GM12878 (cell line): ENCODE measurements at regions not wholly inside any gene's neighbourhood (a gene's known extent, or its start where the extent isn't known, plus 50 kb on each side); places are given as distances from the start of the nearest gene placed in this dataset.

Experiments
- BHLHE40 ChIP-seq, 2 experiments: fragments of 450-650 bp in 1 of 2; IDR thresholded peaks; 2 replicates each; pipeline ENCODE4 v1.6.1; 2011 to 2017; ENCODE audit warnings: low read depth in 2 of 2, borderline replicate concordance in 1 of 2, improper control_type of control experiment in 1 of 2, low read length in 1 of 2, mild to moderate bottlenecking in 1 of 2
- EP300 ChIP-seq, 2 experiments: fragments of 150-350 bp in 1 of 2; IDR thresholded peaks; 2 replicates each; pipeline ENCODE4 v1.6.1; 2011 to 2012; ENCODE audit warnings: low read depth in 2 of 2, low read length in 2 of 2, borderline replicate concordance in 1 of 2, improper control_type of control experiment in 1 of 2, inconsistent platforms in 1 of 2; ENCODE audit not compliant: control insufficient read depth in 1 of 2
- HCFC1 ChIP-seq: fragments of 150-350 bp; IDR thresholded peaks from 2 replicates; pipeline ENCODE4 v1.6.1; 2014; ENCODE audit warnings: low read length
- POLR2AphosphoS5 ChIP-seq: IDR thresholded peaks from 2 replicates; pipeline ENCODE4 v1.6.1; 2011; ENCODE audit warnings: mild to moderate bottlenecking, low read length, inconsistent platforms
- TF ChIP-seq, protein P1 (sequence below): fragments of 450-650 bp; IDR thresholded peaks from 2 replicates; pipeline ENCODE4 v1.6.1; 2017; ENCODE audit warnings: borderline replicate concordance
- TF ChIP-seq, protein P2 (sequence below), 3 experiments: IDR thresholded peaks in 2 of 3; conservative IDR thresholded peaks in 1 of 3; 2 replicates each; pipeline ENCODE4 v1.5.1; 2011; ENCODE audit warnings: low read depth in 3 of 3, low read length in 3 of 3, mild to moderate bottlenecking in 3 of 3, control low read depth in 2 of 3, moderate library complexity in 2 of 3, inconsistent platforms in 1 of 3, mixed read lengths in 1 of 3; ENCODE audit not compliant: control insufficient read depth in 2 of 3, insufficient read depth in 1 of 3; ENCODE audit errors: extremely low read depth in 1 of 3
- TF ChIP-seq, protein P3 (sequence below): IDR thresholded peaks from 2 replicates; pipeline ENCODE4 v1.6.1; 2012; ENCODE audit warnings: low read depth, low read length, improper control_type of control experiment

DNA sequence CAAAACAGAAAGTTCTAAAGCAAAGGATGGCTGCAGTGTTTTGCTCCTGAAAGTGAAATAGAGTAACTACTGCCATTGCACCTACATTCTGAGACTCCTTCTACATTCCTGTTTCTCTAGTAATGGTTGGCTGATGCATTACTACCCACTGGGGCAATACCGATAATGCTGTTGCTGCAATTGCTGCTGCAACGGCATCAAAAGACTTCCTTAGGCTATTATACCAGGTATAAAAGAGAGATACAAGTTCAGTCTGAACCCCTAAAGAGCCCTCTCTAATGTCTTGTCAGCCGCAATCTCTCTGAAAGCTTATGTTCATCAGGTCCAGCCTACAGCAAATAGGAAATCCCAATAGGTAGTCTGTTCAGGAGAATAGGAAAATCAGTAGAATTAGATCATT is 338.4 kb downstream of the PABPC4L start:
- TF ChIP-seq, protein P1, sequence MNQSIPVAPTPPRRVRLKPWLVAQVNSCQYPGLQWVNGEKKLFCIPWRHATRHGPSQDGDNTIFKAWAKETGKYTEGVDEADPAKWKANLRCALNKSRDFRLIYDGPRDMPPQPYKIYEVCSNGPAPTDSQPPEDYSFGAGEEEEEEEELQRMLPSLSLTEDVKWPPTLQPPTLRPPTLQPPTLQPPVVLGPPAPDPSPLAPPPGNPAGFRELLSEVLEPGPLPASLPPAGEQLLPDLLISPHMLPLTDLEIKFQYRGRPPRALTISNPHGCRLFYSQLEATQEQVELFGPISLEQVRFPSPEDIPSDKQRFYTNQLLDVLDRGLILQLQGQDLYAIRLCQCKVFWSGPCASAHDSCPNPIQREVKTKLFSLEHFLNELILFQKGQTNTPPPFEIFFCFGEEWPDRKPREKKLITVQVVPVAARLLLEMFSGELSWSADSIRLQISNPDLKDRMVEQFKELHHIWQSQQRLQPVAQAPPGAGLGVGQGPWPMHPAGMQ, result no peak
- TF ChIP-seq, protein P2, sequence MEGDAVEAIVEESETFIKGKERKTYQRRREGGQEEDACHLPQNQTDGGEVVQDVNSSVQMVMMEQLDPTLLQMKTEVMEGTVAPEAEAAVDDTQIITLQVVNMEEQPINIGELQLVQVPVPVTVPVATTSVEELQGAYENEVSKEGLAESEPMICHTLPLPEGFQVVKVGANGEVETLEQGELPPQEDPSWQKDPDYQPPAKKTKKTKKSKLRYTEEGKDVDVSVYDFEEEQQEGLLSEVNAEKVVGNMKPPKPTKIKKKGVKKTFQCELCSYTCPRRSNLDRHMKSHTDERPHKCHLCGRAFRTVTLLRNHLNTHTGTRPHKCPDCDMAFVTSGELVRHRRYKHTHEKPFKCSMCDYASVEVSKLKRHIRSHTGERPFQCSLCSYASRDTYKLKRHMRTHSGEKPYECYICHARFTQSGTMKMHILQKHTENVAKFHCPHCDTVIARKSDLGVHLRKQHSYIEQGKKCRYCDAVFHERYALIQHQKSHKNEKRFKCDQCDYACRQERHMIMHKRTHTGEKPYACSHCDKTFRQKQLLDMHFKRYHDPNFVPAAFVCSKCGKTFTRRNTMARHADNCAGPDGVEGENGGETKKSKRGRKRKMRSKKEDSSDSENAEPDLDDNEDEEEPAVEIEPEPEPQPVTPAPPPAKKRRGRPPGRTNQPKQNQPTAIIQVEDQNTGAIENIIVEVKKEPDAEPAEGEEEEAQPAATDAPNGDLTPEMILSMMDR (IDR thresholded peaks at IDR 0.05 in 2 of 3, conservative IDR thresholded peaks at IDR 0.05 in 1 of 3; ENCODE audit: control insufficient read depth in 2 of 3, extremely low read depth in 1 of 3, insufficient read depth in 1 of 3, low read depth in 3 of 3, low read length in 3 of 3), result no peak
- no peak for TF ChIP-seq EP300 (IDR thresholded peaks at IDR 0.05; ENCODE audit: borderline replicate concordance in 1 of 2, control insufficient read depth in 1 of 2, low read depth in 2 of 2, low read length in 2 of 2)
- TF ChIP-seq BHLHE40 (IDR thresholded peaks at IDR 0.05; ENCODE audit: borderline replicate concordance in 1 of 2, low read depth in 2 of 2, low read length in 1 of 2), result no peak
- TF ChIP-seq POLR2AphosphoS5, result no peak
- TF ChIP-seq, protein P3, sequence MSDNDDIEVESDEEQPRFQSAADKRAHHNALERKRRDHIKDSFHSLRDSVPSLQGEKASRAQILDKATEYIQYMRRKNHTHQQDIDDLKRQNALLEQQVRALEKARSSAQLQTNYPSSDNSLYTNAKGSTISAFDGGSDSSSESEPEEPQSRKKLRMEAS, result no peak
- TF ChIP-seq HCFC1, result no peak
